ENCODE measurements at regions not wholly inside any gene's neighbourhood (a gene's known extent, or its start where the extent isn't known, plus 50 kb on each side); places are given as distances from the start of the nearest gene placed in this dataset.

GRCh38 chr10:71010730-71011129, 122.4 kb upstream of the PCBD1 start:
- Histone ChIP-seq H2AFZ (ENCODE audit: control insufficient read depth, low read length) (no peak overlapping the region), H3K36me3 (ENCODE audit: control insufficient read depth in 2 of 2, extremely low read depth in 1 of 2, insufficient read depth in 2 of 2, low read length in 2 of 2) (no peaks in the 10 kb centered on the region), H3K27ac (ENCODE audit: control insufficient read depth, insufficient read depth, low read length) (no peak overlapping the region), H3K4me2 (ENCODE audit: control insufficient read depth, extremely low read depth, insufficient read depth, low read depth, low read length) (no peak overlapping the region), H3K79me2 (ENCODE audit: control insufficient read depth, insufficient read depth, low read length) (no peaks in the 10 kb centered on the region), H3K4me3 (ENCODE audit: control insufficient read depth in 2 of 3, extremely low read depth in 1 of 3, insufficient read depth in 2 of 3, low read depth in 1 of 3, low read length in 3 of 3) (no peak overlapping the region), H3K9me3 (ENCODE audit: control insufficient read depth, low read depth, low read length) (no peaks in the 10 kb centered on the region), H4K20me1 (ENCODE audit: control insufficient read depth, extremely low read depth, insufficient read depth, low read length) (no peaks in the 10 kb centered on the region), H3K4me1 (ENCODE audit: control insufficient read depth, extremely low read depth, insufficient read depth, low read length) (no peaks in the 10 kb centered on the region), H3K9ac (ENCODE audit: control insufficient read depth, extremely low read depth, insufficient read depth, low read length) (no peak overlapping the region), H3K9me1 (ENCODE audit: control insufficient read depth, extremely low read depth, insufficient read depth, low read length) (no peaks in the 10 kb centered on the region), H3K27me3 (ENCODE audit: control insufficient read depth, extremely low read depth, insufficient read depth, low read length) (peaks cover 42% of the 10 kb centered on the region)
- dilution Hi-C loops (cut with MboI; ENCODE audit: extremely low pct_ligation_motif_present, low sequenced_read_pairs): no loop called here
- no peak for DNase-seq (ENCODE audit: low read depth, low spot score)
- FAIRE-seq: no peak
- TF ChIP-seq EZH2 (IDR thresholded peaks at IDR 0.05; ENCODE audit: low read length) (no peak), CTCF (optimal IDR thresholded peaks at IDR 0.05 in 1 of 3, IDR thresholded peaks at IDR 0.05 in 1 of 3, conservative IDR thresholded peaks at IDR 0.05 in 1 of 3; ENCODE audit: extremely low read depth in 1 of 3, insufficient read depth in 2 of 3, low read length in 3 of 3) (no peak)

- Histone ChIP-seq H3K9ac (ENCODE audit: control insufficient read depth, extremely low read depth, insufficient read depth, low read length) (no peak overlapping the region), H3K27ac (ENCODE audit: control insufficient read depth, insufficient read depth, low read length) (no peak overlapping the region), H3K79me2 (ENCODE audit: control insufficient read depth, insufficient read depth, low read length) (no peaks in the 10 kb centered on the region), H3K4me1 (ENCODE audit: control insufficient read depth, extremely low read depth, insufficient read depth, low read length) (no peaks in the 10 kb centered on the region), H3K4me3 (ENCODE audit: control insufficient read depth in 2 of 3, extremely low read depth in 1 of 3, insufficient read depth in 2 of 3, low read depth in 1 of 3, low read length in 3 of 3) (no peak overlapping the region), H3K4me2 (ENCODE audit: control insufficient read depth, extremely low read depth, insufficient read depth, low read depth, low read length) (no peak overlapping the region), H3K27me3 (ENCODE audit: control insufficient read depth, extremely low read depth, insufficient read depth, low read length) (peaks cover 44% of the 10 kb centered on the region), H3K9me1 (ENCODE audit: control insufficient read depth, extremely low read depth, insufficient read depth, low read length) (no peaks in the 10 kb centered on the region), H3K36me3 (ENCODE audit: control insufficient read depth in 2 of 2, extremely low read depth in 1 of 2, insufficient read depth in 2 of 2, low read length in 2 of 2) (no peaks in the 10 kb centered on the region), H4K20me1 (ENCODE audit: control insufficient read depth, extremely low read depth, insufficient read depth, low read length) (no peaks in the 10 kb centered on the region), H2AFZ (ENCODE audit: control insufficient read depth, low read length) (no peak overlapping the region), H3K9me3 (ENCODE audit: control insufficient read depth, low read depth, low read length) (no peaks in the 10 kb centered on the region)
- FAIRE-seq (no peak), DNase-seq (ENCODE audit: low read depth, low spot score) (no peak)
- dilution Hi-C loops (cut with MboI; ENCODE audit: extremely low pct_ligation_motif_present, low sequenced_read_pairs): no loop called here
- TF ChIP-seq EZH2 (IDR thresholded peaks at IDR 0.05; ENCODE audit: low read length): no peak
- no peak for TF ChIP-seq CTCF (optimal IDR thresholded peaks at IDR 0.05 in 1 of 3, IDR thresholded peaks at IDR 0.05 in 1 of 3, conservative IDR thresholded peaks at IDR 0.05 in 1 of 3; ENCODE audit: extremely low read depth in 1 of 3, insufficient read depth in 2 of 3, low read length in 3 of 3)
Measured at GRCh38 chr10:71011141-71011540, 122.8 kb upstream of the PCBD1 start.

All from keratinocyte (primary cell).